DND-41 (cell line): ENCODE measurements at regions not wholly inside any gene's neighbourhood (a gene's known extent, or its start where the extent isn't known, plus 50 kb on each side); places are given as distances from the start of the nearest gene placed in this dataset.

ENCODE experiments used
- EZH2 ChIP-seq: IDR thresholded peaks from 3 replicates; pipeline ENCODE4 v1.6.1; 2012; ENCODE audit warnings: borderline replicate concordance, low read depth, mild to moderate bottlenecking, moderate library complexity, low read length, inconsistent platforms; ENCODE audit not compliant: severe bottlenecking
- TF ChIP-seq, protein P1 (sequence below): IDR thresholded peaks from 2 replicates; pipeline ENCODE4 v1.5.1; 2012; ENCODE audit warnings: borderline replicate concordance, low read length, moderate library complexity, mild to moderate bottlenecking; ENCODE audit not compliant: poor library complexity, severe bottlenecking; ENCODE audit errors: extremely low read depth

- TF ChIP-seq, protein P1, sequence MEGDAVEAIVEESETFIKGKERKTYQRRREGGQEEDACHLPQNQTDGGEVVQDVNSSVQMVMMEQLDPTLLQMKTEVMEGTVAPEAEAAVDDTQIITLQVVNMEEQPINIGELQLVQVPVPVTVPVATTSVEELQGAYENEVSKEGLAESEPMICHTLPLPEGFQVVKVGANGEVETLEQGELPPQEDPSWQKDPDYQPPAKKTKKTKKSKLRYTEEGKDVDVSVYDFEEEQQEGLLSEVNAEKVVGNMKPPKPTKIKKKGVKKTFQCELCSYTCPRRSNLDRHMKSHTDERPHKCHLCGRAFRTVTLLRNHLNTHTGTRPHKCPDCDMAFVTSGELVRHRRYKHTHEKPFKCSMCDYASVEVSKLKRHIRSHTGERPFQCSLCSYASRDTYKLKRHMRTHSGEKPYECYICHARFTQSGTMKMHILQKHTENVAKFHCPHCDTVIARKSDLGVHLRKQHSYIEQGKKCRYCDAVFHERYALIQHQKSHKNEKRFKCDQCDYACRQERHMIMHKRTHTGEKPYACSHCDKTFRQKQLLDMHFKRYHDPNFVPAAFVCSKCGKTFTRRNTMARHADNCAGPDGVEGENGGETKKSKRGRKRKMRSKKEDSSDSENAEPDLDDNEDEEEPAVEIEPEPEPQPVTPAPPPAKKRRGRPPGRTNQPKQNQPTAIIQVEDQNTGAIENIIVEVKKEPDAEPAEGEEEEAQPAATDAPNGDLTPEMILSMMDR, result no peak
- TF ChIP-seq EZH2, result no peak
Observed at GRCh38 chr12:68446901-68447796, 115.0 kb upstream of the MDM1 start.
